Prostate gland (tissue), 2 donors: ENCODE measurements at regions not wholly inside any gene's neighbourhood (a gene's known extent, or its start where the extent isn't known, plus 50 kb on each side); places are given as distances from the start of the nearest gene placed in this dataset.

Experiments
- DNase-seq: peaks from one replicate; pipeline ENCODE4 v3.0.0-alpha.2; 2019; ENCODE audit warnings: low spot score
- H3K27ac ChIP-seq, 2 donors: fragments of 200-600 bp; sonication (generic); 2 replicates each; pipeline ENCODE4 v1.5.1; 2017 to 2019
- H3K27me3 ChIP-seq: fragments of 200-600 bp; sonication (generic); replicated peaks from 2 replicates; pipeline ENCODE4 v1.5.1; 2019; ENCODE audit not compliant: insufficient read depth
- H3K36me3 ChIP-seq, 2 donors: fragments of 200-600 bp; sonication (generic); 1 replicate in 1 of 2; 2 replicates in 1 of 2; pipeline versions ENCODE4 v1.5.1 to v1.8.1; 2017 to 2019
- H3K4me1 ChIP-seq: fragments of 200-600 bp; sonication (generic); replicated peaks from 2 replicates; pipeline ENCODE4 v1.5.1; 2019
- H3K4me3 ChIP-seq, 2 donors: fragments of 200-600 bp; sonication (generic); 2 replicates each; pipeline ENCODE4 v1.5.1; 2017 to 2019
- H3K9me3 ChIP-seq: fragments of 200-600 bp; sonication (generic); 2 replicates; pipeline ENCODE4 v1.5.1; 2017
- POLR2A ChIP-seq: fragments of 450-650 bp; IDR thresholded peaks from one replicate; pipeline ENCODE4 v1.6.1; 2016; ENCODE audit warnings: antibody characterized with exemption, mild to moderate bottlenecking
- POLR2AphosphoS5 ChIP-seq: sonication (generic); formaldehyde crosslinking; IDR thresholded peaks from one replicate; pipeline ENCODE4 v1.6.1; 2017; ENCODE audit warnings: antibody characterized with exemption
- WGBS: methylation state at CpG from one replicate; pipeline ENCODE4 v1.1.5; 2018; 5-methylcytosine and 5-hydroxymethylcytosine counted together
- intact Hi-C: fragments of 100-400 bp; cut with DNase I; formaldehyde crosslinking; loops from one replicate; pipeline ENCODE4 v1.14.2; 2022
- TF ChIP-seq, protein P1 (sequence below), 4 experiments: fragments of 200-600 bp in 2 of 4; fragments of 450-650 bp in 2 of 4; sonication (generic) in 2 of 4; IDR thresholded peaks; 1 replicate in 3 of 4; 2 replicates in 1 of 4; pipeline ENCODE4 v1.5.1; 2016 to 2019; ENCODE audit warnings: antibody characterized with exemption in 4 of 4, mild to moderate bottlenecking in 2 of 4, moderate library complexity in 2 of 4

DNA sequence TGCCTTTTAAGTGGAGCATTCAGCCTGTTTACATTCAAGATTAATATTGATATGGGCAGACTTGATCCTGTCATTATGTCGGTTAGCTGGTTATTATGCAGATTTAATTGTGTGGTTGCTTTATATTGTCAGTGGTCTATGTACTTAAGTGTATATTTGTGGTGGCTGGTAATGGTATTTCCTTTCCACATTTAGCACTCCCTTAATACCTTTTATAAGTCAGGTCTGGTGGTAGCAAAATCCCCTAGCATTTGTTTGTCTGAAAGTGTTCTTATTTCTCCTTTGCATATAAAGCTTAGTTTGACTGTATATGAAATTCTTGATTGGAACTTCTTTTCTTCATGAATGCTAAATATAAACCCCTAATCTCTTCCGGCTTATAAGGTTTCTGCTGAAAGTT lies 403.7 kb upstream of the EPHA5 start:
- TF ChIP-seq POLR2A (no peak), POLR2AphosphoS5 (no peak)
- TF ChIP-seq, protein P1, sequence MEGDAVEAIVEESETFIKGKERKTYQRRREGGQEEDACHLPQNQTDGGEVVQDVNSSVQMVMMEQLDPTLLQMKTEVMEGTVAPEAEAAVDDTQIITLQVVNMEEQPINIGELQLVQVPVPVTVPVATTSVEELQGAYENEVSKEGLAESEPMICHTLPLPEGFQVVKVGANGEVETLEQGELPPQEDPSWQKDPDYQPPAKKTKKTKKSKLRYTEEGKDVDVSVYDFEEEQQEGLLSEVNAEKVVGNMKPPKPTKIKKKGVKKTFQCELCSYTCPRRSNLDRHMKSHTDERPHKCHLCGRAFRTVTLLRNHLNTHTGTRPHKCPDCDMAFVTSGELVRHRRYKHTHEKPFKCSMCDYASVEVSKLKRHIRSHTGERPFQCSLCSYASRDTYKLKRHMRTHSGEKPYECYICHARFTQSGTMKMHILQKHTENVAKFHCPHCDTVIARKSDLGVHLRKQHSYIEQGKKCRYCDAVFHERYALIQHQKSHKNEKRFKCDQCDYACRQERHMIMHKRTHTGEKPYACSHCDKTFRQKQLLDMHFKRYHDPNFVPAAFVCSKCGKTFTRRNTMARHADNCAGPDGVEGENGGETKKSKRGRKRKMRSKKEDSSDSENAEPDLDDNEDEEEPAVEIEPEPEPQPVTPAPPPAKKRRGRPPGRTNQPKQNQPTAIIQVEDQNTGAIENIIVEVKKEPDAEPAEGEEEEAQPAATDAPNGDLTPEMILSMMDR (IDR thresholded peaks at IDR 0.05) = no peak
- Histone ChIP-seq H3K9me3 (no peaks in the 10 kb centered on the region), H3K36me3 (no peaks in the 10 kb centered on the region), H3K4me1 (no peaks in the 10 kb centered on the region), H3K27ac (no peak overlapping the region), H3K4me3 (no peak overlapping the region), H3K27me3 (no peaks in the 10 kb centered on the region)
- WGBS = 63% methylated on average over 2 of the region's 2 CpGs
- DNase-seq = no peak
- intact Hi-C loops = no loop called here

DNA sequence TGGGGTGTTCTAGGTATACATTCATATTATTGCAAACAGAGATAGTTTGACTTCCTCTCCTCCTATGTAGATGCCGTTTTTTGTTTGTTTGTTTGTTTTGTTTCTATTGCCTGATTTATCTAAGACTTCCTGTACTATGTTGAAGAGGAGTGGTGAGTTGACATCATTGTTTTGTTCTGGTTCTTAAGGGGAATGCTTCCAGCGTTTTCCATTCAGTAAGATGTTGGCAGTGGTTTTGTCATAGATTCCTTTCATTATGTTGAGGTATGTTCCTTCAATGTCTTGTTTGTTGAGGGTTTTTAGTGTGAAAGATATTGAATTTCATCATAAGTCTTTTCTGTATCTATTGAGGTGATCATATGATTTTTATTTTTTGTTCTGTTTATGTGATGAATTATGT lies 401.6 kb upstream of the EPHA5 start:
- Histone ChIP-seq H3K4me3 (no peak overlapping the region), H3K27me3 (no peaks in the 10 kb centered on the region), H3K36me3 (no peaks in the 10 kb centered on the region), H3K9me3 (no peaks in the 10 kb centered on the region), H3K4me1 (no peaks in the 10 kb centered on the region), H3K27ac (no peak overlapping the region)
- TF ChIP-seq POLR2A (no peak), POLR2AphosphoS5 (no peak)
- TF ChIP-seq, protein P1 (IDR thresholded peaks at IDR 0.05) = no peak
- DNase-seq = no peak
- intact Hi-C loops = no loop called here
- 75% methylated on average over 2 of the region's 2 CpGs for WGBS

DNA sequence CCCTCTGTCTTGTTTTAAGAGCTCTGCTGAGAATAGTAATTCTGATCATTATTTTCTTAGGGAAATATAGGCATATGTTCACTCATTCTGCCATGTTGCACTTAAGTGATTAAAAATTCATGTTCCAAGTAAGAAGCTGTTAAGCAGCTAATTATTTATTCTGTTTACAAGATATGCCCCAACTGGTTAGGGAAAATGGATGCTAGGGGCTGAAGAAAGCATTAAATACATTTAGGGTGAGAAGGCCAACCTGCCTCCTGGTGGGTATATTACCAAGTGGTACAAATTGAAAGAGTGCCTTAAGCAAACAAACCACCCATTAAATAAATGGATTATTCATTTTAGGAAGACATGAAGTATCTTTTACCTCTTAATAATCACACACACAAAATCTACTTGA lies 392.6 kb upstream of the EPHA5 start:
- H3K36me3 ChIP-seq = no peaks in the 10 kb centered on the region
- no peaks in the 10 kb centered on the region for H3K9me3 ChIP-seq
- H3K4me3 ChIP-seq = no peak overlapping the region
- TF ChIP-seq, protein P1 (IDR thresholded peaks at IDR 0.05) = no peak
- intact Hi-C loops = no loop called here
- no peak for DNase-seq
- no peaks in the 10 kb centered on the region for H3K4me1 ChIP-seq
- no peaks in the 10 kb centered on the region for H3K27me3 ChIP-seq
- H3K27ac ChIP-seq = no peak overlapping the region

DNA sequence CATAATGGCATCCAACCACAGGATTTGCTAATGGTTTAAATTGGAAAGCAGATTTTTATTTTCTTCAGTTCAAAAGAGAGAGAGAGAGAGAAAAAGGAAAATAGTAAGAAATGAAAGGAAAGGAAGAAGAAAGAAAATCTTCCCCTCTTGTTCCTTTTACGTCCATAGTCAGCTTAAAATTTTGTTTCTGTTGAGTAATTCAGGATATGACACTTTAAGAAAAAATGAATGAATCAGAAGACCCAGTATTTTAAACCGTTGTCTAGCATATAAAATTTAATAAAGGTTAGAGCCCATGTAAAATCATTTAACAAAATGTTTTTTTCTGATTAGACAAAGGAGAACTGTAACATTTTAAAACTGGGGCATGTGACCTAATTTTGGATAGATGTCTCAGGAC lies 391.8 kb upstream of the EPHA5 start:
- no peak for DNase-seq
- TF ChIP-seq POLR2AphosphoS5 = no peak
- no peak for TF ChIP-seq POLR2A
- TF ChIP-seq, protein P1 (IDR thresholded peaks at IDR 0.05) = no peak
- Histone ChIP-seq H3K27ac (no peak overlapping the region), H3K4me3 (no peak overlapping the region), H3K4me1 (no peaks in the 10 kb centered on the region), H3K9me3 (no peaks in the 10 kb centered on the region), H3K36me3 (no peaks in the 10 kb centered on the region), H3K27me3 (no peaks in the 10 kb centered on the region)
- intact Hi-C loops = no loop called here
- WGBS = 58% methylated on average over 2 of the region's 2 CpGs

DNA sequence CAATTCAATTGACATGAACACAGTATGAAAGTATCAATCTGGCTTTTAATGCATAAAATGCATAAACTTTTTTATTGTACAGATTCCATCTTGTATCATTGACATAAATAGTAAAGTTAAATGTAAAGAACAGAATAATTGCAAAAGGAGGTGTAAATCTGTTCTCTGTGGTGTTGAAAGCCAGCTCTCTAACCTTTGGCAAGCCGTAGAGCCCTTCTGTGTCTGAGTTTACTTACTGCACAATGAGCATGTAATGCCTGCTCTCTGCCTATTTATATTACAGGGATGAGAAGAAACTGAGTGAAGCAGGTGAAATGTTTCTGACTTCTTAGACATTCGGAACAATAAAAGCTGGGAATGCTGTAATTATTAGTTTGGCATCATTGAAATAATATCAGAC lies 389.3 kb upstream of the EPHA5 start:
- intact Hi-C loops = no loop called here

More for the DNA sequence above, 389.3 kb upstream of the EPHA5 start:
- no peak for TF ChIP-seq POLR2AphosphoS5
- no peak for TF ChIP-seq POLR2A
- TF ChIP-seq, protein P1 (IDR thresholded peaks at IDR 0.05) = no peak
- Histone ChIP-seq H3K27me3 (no peaks in the 10 kb centered on the region), H3K4me3 (no peak overlapping the region), H3K36me3 (no peaks in the 10 kb centered on the region), H3K27ac (no peak overlapping the region), H3K4me1 (no peaks in the 10 kb centered on the region), H3K9me3 (no peaks in the 10 kb centered on the region)
- WGBS = 58% methylated on average over 2 of the region's 2 CpGs
- DNase-seq = no peak
